ENCODE measurements at regions not wholly inside any gene's neighbourhood (a gene's known extent, or its start where the extent isn't known, plus 50 kb on each side); places are given as distances from the start of the nearest gene placed in this dataset.

DNA sequence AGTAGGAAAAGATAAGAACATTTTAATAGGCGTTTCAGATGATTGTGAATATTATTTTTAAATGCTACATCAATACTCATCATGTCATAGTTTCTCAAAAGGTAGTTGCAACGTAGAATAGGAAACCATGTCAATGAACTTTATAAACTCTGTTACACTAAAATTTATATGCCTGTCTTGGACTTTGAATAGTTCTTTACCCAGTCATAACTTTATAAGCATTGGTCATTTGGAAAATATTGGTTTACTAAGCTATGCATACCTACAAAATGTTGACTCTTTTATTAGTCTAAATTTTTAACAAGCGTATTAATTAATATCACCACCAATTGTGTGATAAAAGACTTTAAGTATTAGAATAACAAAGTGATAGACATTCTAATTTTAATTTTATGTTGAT lies 293.5 kb downstream of the CGGBP1 start:
- intact Hi-C loops (cut with DNase I; ENCODE audit: low total_unique reads), result no loop called here
- Histone ChIP-seq H3K4me1 (no peaks in the 10 kb centered on the region), H3K27ac (no peak overlapping the region), H3K36me3 (ENCODE audit: low read depth, missing control alignments) (no peaks in the 10 kb centered on the region), H3K4me3 (no peak overlapping the region), H3K9me3 (no peaks in the 10 kb centered on the region), H3K27me3 (no peaks in the 10 kb centered on the region)
- TF ChIP-seq CTCF (IDR thresholded peaks at IDR 0.05) (no peak), POLR2A (IDR thresholded peaks at IDR 0.05) (no peak)
- WGBS, 2 donors, result 80 to 86% methylated on average over 3 of the region's 3 CpGs
- DNase-seq, result no peak

GRCh38 chr3:87761795-87762194 lies 297.0 kb downstream of the CGGBP1 start:
- H3K36me3 ChIP-seq (ENCODE audit: low read depth, missing control alignments), result no peaks in the 10 kb centered on the region
- no peak for DNase-seq
- no peaks in the 10 kb centered on the region for H3K4me1 ChIP-seq
- TF ChIP-seq POLR2A (IDR thresholded peaks at IDR 0.05) (no peak), CTCF (IDR thresholded peaks at IDR 0.05) (no peak)
- intact Hi-C loops (cut with DNase I; ENCODE audit: low total_unique reads), result no loop called here
- H3K4me3 ChIP-seq, result peak overlapping the region in 1 of 2 donors; percentile 23
- no peaks in the 10 kb centered on the region for H3K27me3 ChIP-seq
- H3K9me3 ChIP-seq, result no peaks in the 10 kb centered on the region
- WGBS, 2 donors, result 70 to 88% methylated on average over 16 to 17 of the region's 17 CpGs
- H3K27ac ChIP-seq, result no peak overlapping the region

DNA sequence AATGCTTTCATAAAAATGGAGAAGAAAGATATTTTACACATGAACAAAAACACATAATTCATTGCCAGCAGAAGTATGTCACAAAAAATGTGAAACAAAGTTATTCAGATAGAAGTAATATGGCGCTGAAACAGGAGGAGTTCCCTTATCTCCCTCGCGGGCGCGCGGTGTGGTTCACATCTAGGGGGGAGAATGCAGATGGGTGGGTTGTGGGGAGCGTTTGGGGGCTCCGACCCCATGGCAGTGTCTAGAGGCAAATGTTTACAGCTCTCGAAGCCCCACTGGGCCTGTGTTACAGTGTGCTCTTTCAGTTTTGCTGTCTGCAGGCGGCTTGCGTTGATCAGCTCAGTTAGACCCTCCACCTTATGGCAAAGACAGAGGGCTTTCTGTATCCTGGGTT lies 297.5 kb downstream of the CGGBP1 start:
- H3K27ac ChIP-seq, result no peak overlapping the region
- WGBS, 2 donors, result 67 to 73% methylated on average over 11 of the region's 11 CpGs
- no peaks in the 10 kb centered on the region for H3K9me3 ChIP-seq
- no peaks in the 10 kb centered on the region for H3K27me3 ChIP-seq
- H3K4me1 ChIP-seq, result no peaks in the 10 kb centered on the region
- peak overlapping the region in 1 of 2 donors; percentile 23 for H3K4me3 ChIP-seq
- no peaks in the 10 kb centered on the region for H3K36me3 ChIP-seq (ENCODE audit: low read depth, missing control alignments)
- no peak for DNase-seq
- no peak for TF ChIP-seq CTCF (IDR thresholded peaks at IDR 0.05)
- TF ChIP-seq POLR2A (IDR thresholded peaks at IDR 0.05), result no peak
- intact Hi-C loops (cut with DNase I; ENCODE audit: low total_unique reads), result no loop called here

GRCh38 chr3:87756616-87757015 lies 302.2 kb downstream of the CGGBP1 start:
- TF ChIP-seq POLR2A (IDR thresholded peaks at IDR 0.05) (no peak), CTCF (IDR thresholded peaks at IDR 0.05) (no peak)
- H3K4me1 ChIP-seq, result no peaks in the 10 kb centered on the region
- no peaks in the 10 kb centered on the region for H3K9me3 ChIP-seq
- H3K27me3 ChIP-seq, result no peaks in the 10 kb centered on the region
- H3K36me3 ChIP-seq (ENCODE audit: low read depth, missing control alignments), result no peaks in the 10 kb centered on the region
- intact Hi-C loops (cut with DNase I; ENCODE audit: low total_unique reads), result no loop called here
- DNase-seq, result no peak
- H3K27ac ChIP-seq, result no peak overlapping the region
- no peak overlapping the region for H3K4me3 ChIP-seq
- WGBS, 2 donors, result 73 to 80% methylated on average over 1 of the region's 1 CpG

- no peaks in the 10 kb centered on the region for H3K36me3 ChIP-seq (ENCODE audit: low read depth, missing control alignments)
- intact Hi-C loops (cut with DNase I; ENCODE audit: low total_unique reads), result no loop called here
- no peak for DNase-seq
- H3K4me3 ChIP-seq, result no peak overlapping the region
- TF ChIP-seq POLR2A (IDR thresholded peaks at IDR 0.05) (no peak), CTCF (IDR thresholded peaks at IDR 0.05) (no peak)
- H3K27ac ChIP-seq, result no peak overlapping the region
- H3K27me3 ChIP-seq, result no peaks in the 10 kb centered on the region
- H3K9me3 ChIP-seq, result no peaks in the 10 kb centered on the region
- no peaks in the 10 kb centered on the region for H3K4me1 ChIP-seq
Measured at GRCh38 chr3:87755852-87756251, 303.0 kb downstream of the CGGBP1 start.
